ENCODE measurements at regions not wholly inside any gene's neighbourhood (a gene's known extent, or its start where the extent isn't known, plus 50 kb on each side); places are given as distances from the start of the nearest gene placed in this dataset.

DNA sequence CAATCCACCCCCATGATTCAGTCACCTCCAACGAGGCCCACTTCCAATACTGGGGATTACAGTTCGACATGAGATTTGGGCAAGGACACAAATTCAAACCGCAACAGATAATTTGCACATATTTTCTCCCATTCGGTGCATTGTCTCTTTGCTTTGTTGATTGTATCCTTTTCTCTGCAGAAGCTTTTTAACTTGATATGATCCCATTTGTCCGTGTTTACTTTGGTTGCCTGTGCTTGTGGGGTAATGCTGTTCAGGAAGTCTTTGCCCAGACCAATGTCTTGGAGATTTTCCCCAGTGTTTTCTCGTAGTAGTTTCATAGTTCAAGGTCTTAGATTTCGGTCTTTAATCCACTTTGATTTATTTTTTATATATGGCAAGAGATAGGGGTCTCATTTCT is 330.8 kb upstream of the SPRY2 start:
- no peak for DNase-seq

GRCh38 chr13:80669112-80669511 is 328.2 kb upstream of the SPRY2 start:
- no peak for DNase-seq

DNA sequence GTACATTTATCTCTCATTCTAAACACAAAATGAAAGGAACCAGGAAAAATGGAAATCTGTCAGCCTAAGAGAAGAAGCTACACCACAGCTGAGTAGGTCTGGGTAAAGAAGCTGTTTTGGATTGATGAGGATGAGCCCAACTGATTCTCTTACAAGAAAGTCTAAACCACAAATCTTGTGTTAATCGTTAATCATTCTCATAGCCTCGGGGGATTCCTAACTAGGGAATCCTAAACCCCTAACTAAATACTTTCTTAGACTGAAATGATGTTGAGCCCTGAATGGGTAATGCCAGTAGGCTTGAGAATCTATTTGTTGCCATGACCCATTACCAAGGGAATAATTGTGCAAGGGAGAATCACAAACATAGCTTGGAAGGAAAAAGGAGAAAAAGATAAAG is 327.5 kb upstream of the SPRY2 start:
- DNase-seq: no peak

- no peak for DNase-seq
These were observed 326.0 kb upstream of the SPRY2 start for GRCh38 chr13:80666782-80667552.

DNA sequence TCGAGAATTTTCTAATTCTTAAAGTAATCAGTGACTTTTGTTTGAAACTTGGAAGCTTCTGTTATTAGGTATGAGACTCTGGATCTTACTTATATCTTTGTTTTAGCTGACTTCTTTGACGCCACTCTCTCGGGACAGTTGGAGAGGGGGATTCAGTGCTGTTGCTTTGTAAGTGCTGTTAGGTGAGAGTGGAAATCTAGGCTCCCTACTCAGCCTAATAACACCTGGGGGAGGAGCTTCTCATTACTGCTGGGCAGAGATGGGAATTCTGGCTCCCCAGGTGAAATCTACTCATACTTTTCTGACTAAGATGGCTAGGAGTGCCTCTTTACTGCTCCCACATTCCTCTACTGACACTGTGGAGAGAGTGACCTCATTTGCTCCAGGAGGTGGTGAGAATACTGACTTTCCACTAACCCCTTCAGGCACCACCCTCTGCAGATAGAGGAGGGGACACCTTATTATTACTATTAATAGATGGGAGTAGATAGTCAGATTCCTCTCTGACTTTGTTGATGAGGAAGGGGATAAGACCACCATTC is 324.9 kb upstream of the SPRY2 start:
- DNase-seq: no peak

GRCh38 chr13:80664950-80665349 is 324.0 kb upstream of the SPRY2 start:
- DNase-seq: no peak

GRCh38 chr13:80663788-80664187 is 322.9 kb upstream of the SPRY2 start:
- no peak for DNase-seq

- no peak for DNase-seq
These were observed 317.8 kb upstream of the SPRY2 start for GRCh38 chr13:80658705-80659104.

- no peak for DNase-seq
These were observed 315.6 kb upstream of the SPRY2 start for GRCh38 chr13:80656512-80656904.

DNA sequence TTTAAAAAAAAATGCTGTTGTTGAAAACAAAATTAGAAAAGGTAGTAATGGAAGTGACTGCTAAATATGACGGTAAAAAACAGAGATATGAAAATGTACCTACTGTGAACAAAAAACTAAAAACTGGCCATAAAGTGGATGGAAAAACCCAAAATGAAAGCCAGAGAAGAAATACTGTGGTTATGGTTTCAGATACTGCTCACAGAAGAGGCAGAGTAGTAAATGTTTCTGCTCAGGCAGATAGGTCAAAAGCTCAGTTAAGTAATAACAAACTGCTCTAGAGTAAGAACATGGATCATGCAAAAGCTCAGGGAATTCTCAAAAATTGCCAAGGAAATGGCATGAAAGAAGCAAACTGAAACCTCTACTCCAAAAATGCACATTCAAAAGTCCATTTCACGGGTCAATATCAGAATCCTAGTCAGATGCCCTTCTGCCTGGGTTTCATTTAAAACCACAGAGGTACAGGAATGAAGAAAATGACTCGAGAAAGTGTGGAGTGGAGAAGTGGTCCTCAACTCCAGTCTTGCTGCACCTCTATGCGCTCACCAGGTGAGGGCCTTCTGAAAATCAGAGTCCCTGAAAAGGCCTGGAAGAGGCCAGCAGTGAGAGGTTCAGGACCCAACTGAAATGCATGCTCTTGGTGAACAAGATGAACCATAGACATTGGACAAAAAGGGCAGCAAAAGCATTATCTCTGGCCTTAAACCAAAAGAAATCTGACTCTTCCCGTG is 315.0 kb upstream of the SPRY2 start:
- DNase-seq: no peak

DNA sequence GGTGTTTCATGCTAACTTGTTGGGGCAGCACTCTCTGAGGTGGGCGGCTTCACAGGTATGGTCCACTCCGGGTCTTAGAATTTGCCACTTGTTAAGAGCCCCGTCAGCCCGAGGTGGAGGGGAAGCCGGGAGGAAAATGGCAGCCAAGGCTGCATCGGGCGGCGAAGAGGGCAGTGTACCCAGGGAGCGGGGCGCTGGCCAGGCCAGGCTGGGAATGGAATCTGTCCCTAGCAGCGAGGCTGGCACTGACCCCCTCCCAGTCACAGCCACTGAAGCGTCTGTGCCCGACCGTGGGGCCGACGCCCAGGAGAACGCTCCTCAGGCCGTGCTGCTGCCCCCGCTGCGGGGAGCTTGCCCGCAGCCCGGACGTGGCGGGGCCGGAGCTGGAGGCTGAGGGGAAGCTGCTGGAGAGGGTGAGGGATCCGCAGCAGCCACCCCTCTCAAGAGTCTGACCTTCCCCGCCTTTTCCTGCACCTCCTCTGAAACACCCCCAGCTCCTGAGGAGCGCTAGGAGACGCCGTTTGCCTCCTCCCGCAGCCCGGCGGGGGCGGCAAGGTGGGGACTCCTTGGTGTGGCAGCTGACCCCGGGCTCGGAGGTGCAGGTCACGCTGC is 313.8 kb upstream of the SPRY2 start:
- DNase-seq: no peak

GRCh38 chr13:80649274-80649673 is 308.3 kb upstream of the SPRY2 start:
- no peak for DNase-seq

- DNase-seq: peak; percentile 50
These were observed 301.7 kb upstream of the SPRY2 start for GRCh38 chr13:80642641-80643040.

DNA sequence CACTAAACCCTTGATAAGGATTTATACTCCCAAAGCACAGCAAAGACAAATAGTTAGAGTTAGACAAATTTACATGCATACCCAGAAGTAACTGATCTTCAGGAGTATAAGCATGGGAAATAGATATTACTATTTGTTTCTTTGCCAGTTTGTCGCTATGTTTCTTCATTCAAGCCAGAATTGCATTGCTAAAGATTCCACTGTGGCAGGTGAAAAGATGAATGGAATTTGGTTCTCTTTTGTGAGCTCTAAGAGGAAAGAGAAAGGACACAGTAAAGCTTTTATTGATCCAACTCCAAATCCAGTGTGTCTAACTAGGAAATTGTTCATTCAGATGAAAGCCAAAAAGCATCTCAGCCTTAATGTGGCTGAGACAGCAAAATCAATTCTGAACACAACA is 292.3 kb upstream of the SPRY2 start:
- no peak for DNase-seq

DNA sequence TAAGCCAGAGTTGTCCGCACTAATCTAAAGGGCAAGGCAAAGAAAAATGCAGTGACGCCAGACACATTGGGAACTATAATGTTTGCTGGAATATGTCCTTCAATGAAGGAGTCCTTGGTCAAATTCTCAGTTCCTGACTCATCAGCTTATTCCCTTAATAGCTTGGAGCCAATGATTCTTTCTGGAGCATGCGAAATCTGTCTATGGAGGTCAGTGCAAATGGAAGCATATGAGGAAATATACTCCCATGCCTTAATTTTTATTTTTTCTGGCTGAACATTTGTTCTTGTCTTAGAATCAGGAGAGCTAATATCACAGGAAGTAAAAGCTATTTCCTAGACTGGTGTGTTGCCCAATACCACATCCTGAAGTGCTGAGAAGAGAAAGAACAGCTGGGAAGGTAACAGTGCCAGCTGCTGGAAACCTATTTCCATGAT is 289.8 kb upstream of the SPRY2 start:
- no peak for DNase-seq

DNA sequence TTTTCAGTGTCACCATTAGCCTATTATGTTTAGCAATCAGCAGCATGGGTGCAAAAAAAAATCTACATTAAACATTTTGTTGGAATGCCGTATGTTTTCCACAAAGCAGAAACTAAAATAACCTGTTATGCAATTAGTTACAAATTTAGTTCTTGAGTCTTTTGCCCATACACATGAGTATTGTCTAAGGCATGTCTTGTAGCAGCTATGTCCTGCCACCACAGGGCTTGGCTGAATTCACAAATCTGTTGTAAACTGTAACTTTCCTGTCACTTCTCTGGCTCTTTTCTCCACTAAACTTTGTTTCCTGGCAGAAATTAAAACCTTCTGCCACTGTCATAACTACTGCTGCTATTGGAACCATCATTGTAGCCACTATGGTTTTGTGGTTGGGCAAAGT is 277.9 kb upstream of the SPRY2 start:
- no peak for DNase-seq

GRCh38 chr13:80612804-80613203 is 271.9 kb upstream of the SPRY2 start:
- DNase-seq: no peak

DNA sequence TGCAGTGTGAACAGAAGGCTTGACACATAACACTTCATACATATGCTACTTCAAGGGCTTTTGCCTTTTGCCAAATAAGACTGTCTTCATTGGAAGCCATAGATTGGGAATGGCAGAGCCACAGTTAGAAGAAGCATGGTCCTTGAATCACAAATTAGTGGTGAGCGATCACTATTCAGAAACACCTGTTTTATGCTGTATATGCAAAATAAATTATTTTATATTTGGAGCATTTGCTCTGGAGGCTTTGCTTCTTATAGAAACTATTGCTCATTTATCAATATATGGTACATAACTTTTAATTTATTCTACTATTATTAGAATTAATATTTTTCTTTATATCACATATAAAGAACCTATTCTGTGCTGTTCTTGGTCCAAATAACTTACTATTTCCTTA is 270.4 kb upstream of the SPRY2 start:
- no peak for DNase-seq

DNA sequence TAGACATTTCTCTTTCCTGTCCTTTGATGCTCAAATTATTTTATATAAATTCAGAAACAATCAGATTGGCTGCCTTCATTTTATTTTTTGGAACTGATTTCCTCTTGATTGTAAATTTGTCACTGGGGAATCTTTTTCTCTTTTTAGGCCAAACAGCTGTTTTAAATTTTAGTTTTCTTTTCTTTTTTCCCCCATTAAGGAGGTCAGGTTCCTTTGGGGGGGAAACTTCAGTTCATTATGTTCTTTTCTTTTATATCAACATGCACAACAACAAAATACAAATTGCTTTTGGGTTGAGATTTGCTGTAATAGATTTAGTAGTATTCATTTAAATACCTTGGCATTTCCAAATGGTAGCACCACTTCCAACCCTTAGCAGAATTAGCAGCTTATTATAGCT is 264.8 kb upstream of the SPRY2 start:
- DNase-seq: no peak

DNA sequence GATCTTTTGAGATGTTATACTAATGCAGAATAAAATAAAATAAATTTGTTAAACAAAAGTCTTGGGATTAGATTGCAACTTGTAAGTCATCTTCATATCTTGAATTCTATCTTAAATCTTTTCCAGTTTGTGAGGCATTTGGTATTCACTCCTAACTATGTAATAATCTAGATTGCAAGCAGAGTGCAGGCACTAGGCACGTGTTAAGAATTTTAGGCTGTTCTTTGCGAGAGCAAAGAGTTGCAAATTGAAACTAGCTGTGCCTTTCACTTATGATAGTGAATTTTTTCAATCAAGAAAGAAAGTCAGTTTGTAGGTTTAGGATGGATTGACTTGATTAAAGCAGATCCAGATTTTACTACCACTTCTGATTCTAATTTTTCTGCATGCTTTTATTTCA is 264.1 kb upstream of the SPRY2 start:
- DNase-seq: no peak

- no peak for DNase-seq
These were observed 263.2 kb upstream of the SPRY2 start for GRCh38 chr13:80604098-80604497.

- DNase-seq: no peak
These were observed 262.4 kb upstream of the SPRY2 start for GRCh38 chr13:80603351-80603750.

DNA sequence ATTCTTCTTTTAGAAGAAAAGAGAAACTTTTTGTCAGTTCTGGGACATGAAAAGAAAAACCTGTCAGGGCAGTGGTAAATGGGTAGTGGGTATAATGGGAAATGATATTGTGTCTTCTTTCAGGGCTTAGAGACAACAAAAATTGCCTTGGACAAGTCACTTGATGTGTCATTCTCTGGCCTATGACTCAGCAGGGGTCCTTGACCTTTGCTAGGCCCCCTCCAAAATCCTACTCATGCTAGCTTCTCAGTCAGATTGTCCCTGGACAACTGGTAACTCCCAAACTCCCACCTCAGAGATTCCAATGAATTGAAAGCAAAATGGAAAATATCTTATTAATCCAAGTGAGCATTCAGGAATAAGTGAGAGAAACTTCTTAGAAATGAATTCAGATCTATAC is 258.8 kb upstream of the SPRY2 start:
- no peak for DNase-seq

- DNase-seq: no peak
These were observed 257.3 kb upstream of the SPRY2 start for GRCh38 chr13:80598189-80598588.
